ENCODE measurements at regions not wholly inside any gene's neighbourhood (a gene's known extent, or its start where the extent isn't known, plus 50 kb on each side); places are given as distances from the start of the nearest gene placed in this dataset.

DNA sequence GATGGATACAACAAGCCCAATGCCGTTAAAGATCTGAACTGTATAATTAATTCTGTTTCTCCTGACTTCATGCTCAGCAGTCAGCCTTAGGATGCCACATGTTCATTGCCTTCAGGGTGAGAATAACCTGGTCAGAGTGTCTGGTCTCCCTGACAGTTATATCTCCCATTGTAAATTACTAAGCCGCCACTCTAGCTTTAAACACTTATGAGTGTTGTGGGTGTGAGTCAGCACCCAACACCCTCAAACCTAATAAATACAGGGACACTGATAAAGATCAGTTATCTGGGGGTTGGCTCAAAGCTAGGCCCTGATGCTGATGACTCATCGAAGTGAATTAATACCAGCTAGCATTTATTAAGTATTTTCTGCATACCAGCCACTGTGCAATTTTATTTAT lies 64.9 kb upstream of the DYNLT3 start:
- no peak for TF ChIP-seq POLR2A (IDR thresholded peaks at IDR 0.05)
- TF ChIP-seq, protein P1, sequence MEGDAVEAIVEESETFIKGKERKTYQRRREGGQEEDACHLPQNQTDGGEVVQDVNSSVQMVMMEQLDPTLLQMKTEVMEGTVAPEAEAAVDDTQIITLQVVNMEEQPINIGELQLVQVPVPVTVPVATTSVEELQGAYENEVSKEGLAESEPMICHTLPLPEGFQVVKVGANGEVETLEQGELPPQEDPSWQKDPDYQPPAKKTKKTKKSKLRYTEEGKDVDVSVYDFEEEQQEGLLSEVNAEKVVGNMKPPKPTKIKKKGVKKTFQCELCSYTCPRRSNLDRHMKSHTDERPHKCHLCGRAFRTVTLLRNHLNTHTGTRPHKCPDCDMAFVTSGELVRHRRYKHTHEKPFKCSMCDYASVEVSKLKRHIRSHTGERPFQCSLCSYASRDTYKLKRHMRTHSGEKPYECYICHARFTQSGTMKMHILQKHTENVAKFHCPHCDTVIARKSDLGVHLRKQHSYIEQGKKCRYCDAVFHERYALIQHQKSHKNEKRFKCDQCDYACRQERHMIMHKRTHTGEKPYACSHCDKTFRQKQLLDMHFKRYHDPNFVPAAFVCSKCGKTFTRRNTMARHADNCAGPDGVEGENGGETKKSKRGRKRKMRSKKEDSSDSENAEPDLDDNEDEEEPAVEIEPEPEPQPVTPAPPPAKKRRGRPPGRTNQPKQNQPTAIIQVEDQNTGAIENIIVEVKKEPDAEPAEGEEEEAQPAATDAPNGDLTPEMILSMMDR (IDR thresholded peaks at IDR 0.05), result no peak
